Jurkat, Clone E6-1 (cell line): ENCODE measurements at regions not wholly inside any gene's neighbourhood (a gene's known extent, or its start where the extent isn't known, plus 50 kb on each side); places are given as distances from the start of the nearest gene placed in this dataset.

Experiments used
- DNase-seq: peaks from one replicate; pipeline ENCODE4 v3.0.0-alpha.2; 2011; ENCODE audit warnings: low read depth, low spot score
- H3K4me3 ChIP-seq: 2 replicates; pipeline ENCODE4 v1.5.1; 2011; ENCODE audit warnings: mild to moderate bottlenecking, low read length, control low read depth, moderate library complexity

- DNase-seq, result no peak
- H3K4me3 ChIP-seq, result no peak overlapping the region
Observed at GRCh38 chr18:71025505-71026225, 736.8 kb downstream of the SOCS6 start.

GRCh38 chr18:71022389-71022788 lies 733.5 kb downstream of the SOCS6 start:
- no peak for DNase-seq
- no peak overlapping the region for H3K4me3 ChIP-seq

GRCh38 chr18:71021030-71021362 lies 732.2 kb downstream of the SOCS6 start:
- no peak for DNase-seq

GRCh38 chr18:71020342-71021029 lies 731.6 kb downstream of the SOCS6 start:
- DNase-seq, result no peak

More at GRCh38 chr18:71021030-71021362, 732.2 kb downstream of the SOCS6 start:
- no peak overlapping the region for H3K4me3 ChIP-seq

GRCh38 chr18:71018816-71019215 lies 730.0 kb downstream of the SOCS6 start:
- no peak for DNase-seq
- no peak overlapping the region for H3K4me3 ChIP-seq

More at GRCh38 chr18:71020342-71021029, 731.6 kb downstream of the SOCS6 start:
- no peak overlapping the region for H3K4me3 ChIP-seq

- no peak overlapping the region for H3K4me3 ChIP-seq
- no peak for DNase-seq
Observed at GRCh38 chr18:71012789-71013188, 723.9 kb downstream of the SOCS6 start.

GRCh38 chr18:71011389-71011788 lies 722.5 kb downstream of the SOCS6 start:
- no peak overlapping the region for H3K4me3 ChIP-seq
- DNase-seq, result no peak

- no peak for DNase-seq
Observed at GRCh38 chr18:71008257-71008656, 719.4 kb downstream of the SOCS6 start.

GRCh38 chr18:71001597-71001996 lies 712.8 kb downstream of the SOCS6 start:
- no peak overlapping the region for H3K4me3 ChIP-seq
- no peak for DNase-seq

More at GRCh38 chr18:71008257-71008656, 719.4 kb downstream of the SOCS6 start:
- H3K4me3 ChIP-seq, result no peak overlapping the region

- no peak overlapping the region for H3K4me3 ChIP-seq
- peak; percentile 5 for DNase-seq
Observed at GRCh38 chr18:70998490-70998889, 709.6 kb downstream of the SOCS6 start.

- no peak for DNase-seq
Observed at GRCh38 chr18:70994116-70994515, 705.3 kb downstream of the SOCS6 start.

GRCh38 chr18:70991577-70991976 lies 702.7 kb downstream of the SOCS6 start:
- no peak overlapping the region for H3K4me3 ChIP-seq
- DNase-seq, result no peak

More at GRCh38 chr18:70994116-70994515, 705.3 kb downstream of the SOCS6 start:
- no peak overlapping the region for H3K4me3 ChIP-seq

- H3K4me3 ChIP-seq, result no peak overlapping the region
- no peak for DNase-seq
Observed at GRCh38 chr18:70985948-70986347, 697.1 kb downstream of the SOCS6 start.

GRCh38 chr18:70982292-70982691 lies 693.4 kb downstream of the SOCS6 start:
- DNase-seq, result no peak
- H3K4me3 ChIP-seq, result no peak overlapping the region

GRCh38 chr18:70981400-70982140 lies 692.7 kb downstream of the SOCS6 start:
- no peak overlapping the region for H3K4me3 ChIP-seq
- no peak for DNase-seq

GRCh38 chr18:70973626-70974025 lies 684.8 kb downstream of the SOCS6 start:
- no peak for DNase-seq
- H3K4me3 ChIP-seq, result no peak overlapping the region

GRCh38 chr18:70966419-70966818 lies 677.6 kb downstream of the SOCS6 start:
- no peak for DNase-seq
- H3K4me3 ChIP-seq, result no peak overlapping the region

- no peak for DNase-seq
- no peak overlapping the region for H3K4me3 ChIP-seq
Observed at GRCh38 chr18:70961939-70962338, 673.1 kb downstream of the SOCS6 start.

GRCh38 chr18:70956554-70956953 lies 667.7 kb downstream of the SOCS6 start:
- no peak overlapping the region for H3K4me3 ChIP-seq
- DNase-seq, result no peak

- no peak for DNase-seq
- no peak overlapping the region for H3K4me3 ChIP-seq
Observed at GRCh38 chr18:70936160-70936559, 647.3 kb downstream of the SOCS6 start.
